Ascending aorta (tissue), 2 donors: ENCODE measurements at regions not wholly inside any gene's neighbourhood (a gene's known extent, or its start where the extent isn't known, plus 50 kb on each side); places are given as distances from the start of the nearest gene placed in this dataset.
A peak's percentile ranks its signal among the peaks of the same experiment; 100 is the strongest.

Experiments used
- DNase-seq, 2 donors: peaks; one replicate each; pipeline ENCODE4 v3.0.0-alpha.2; 2019; ENCODE audit warnings: low spot score in 2 of 2
- H3K27ac ChIP-seq, 2 donors: fragments of 200-600 bp; sonication (generic); one replicate each; pipeline ENCODE4 v1.5.1; 2016 to 2017; ENCODE audit warnings: mild to moderate bottlenecking in 1 of 2
- H3K27me3 ChIP-seq: fragments of 200-600 bp; sonication (generic); one replicate; pipeline ENCODE4 v1.5.1; 2017
- H3K36me3 ChIP-seq, 2 donors: fragments of 200-600 bp; sonication (generic); one replicate each; pipeline ENCODE4 v1.5.1; 2016
- H3K4me1 ChIP-seq, 2 donors: fragments of 200-600 bp; sonication (generic); one replicate each; pipeline ENCODE4 v1.5.1; 2016 to 2017; ENCODE audit warnings: mild to moderate bottlenecking in 1 of 2
- H3K4me3 ChIP-seq, 2 donors: fragments of 200-600 bp; sonication (generic); one replicate each; pipeline ENCODE4 v1.5.1; 2016 to 2017; ENCODE audit warnings: mild to moderate bottlenecking in 1 of 2
- H3K9me3 ChIP-seq, 2 donors: fragments of 200-600 bp; sonication (generic); one replicate each; pipeline ENCODE4 v1.5.1; 2016
- CTCF ChIP-seq, 3 experiments: fragments of 200-600 bp in 2 of 3; fragments of 450-650 bp in 1 of 3; sonication (generic) in 2 of 3; IDR thresholded peaks; one replicate each; pipeline ENCODE4 v1.5.1; 2016 to 2019; ENCODE audit warnings: antibody characterized with exemption in 3 of 3, mild to moderate bottlenecking in 1 of 3, moderate library complexity in 1 of 3
- intact Hi-C: fragments of 100-400 bp; cut with DNase I; formaldehyde crosslinking; loops from one replicate; pipeline ENCODE4 v1.15.1; 2023

GRCh38 chr1:234972411-234973191 lies 156.0 kb downstream of the TOMM20 start:
- peak in 1 of 2 donors; percentile 61 for DNase-seq

GRCh38 chr1:234971586-234972297 lies 156.9 kb downstream of the TOMM20 start:
- peak in 1 of 2 donors; percentile 19 for DNase-seq
- TF ChIP-seq CTCF (IDR thresholded peaks at IDR 0.05): no peak
- H3K27me3 ChIP-seq: no peaks in the 10 kb centered on the region
- H3K9me3 ChIP-seq: no peaks in the 10 kb centered on the region
- H3K36me3 ChIP-seq: no peaks in the 10 kb centered on the region
- H3K4me1 ChIP-seq: peaks cover 19 to 32% of the 10 kb centered on the region in 2 donors
- H3K27ac ChIP-seq: peak overlapping the region; percentile 80 to 89
- no peak overlapping the region for H3K4me3 ChIP-seq
- intact Hi-C loops: loop anchor here (1.0 to 2.0 kb wide), 2 partner anchors 9 to 55 kb away; no protein-coding TSS in a partner anchor

More at GRCh38 chr1:234972411-234973191, 156.0 kb downstream of the TOMM20 start:
- TF ChIP-seq CTCF (IDR thresholded peaks at IDR 0.05): no peak
- H3K4me3 ChIP-seq: no peak overlapping the region
- no peaks in the 10 kb centered on the region for H3K27me3 ChIP-seq
- peaks cover 19 to 32% of the 10 kb centered on the region in 2 donors for H3K4me1 ChIP-seq
- peak overlapping the region; percentile 80 to 89 for H3K27ac ChIP-seq
- intact Hi-C loops: no loop called here
- no peaks in the 10 kb centered on the region for H3K36me3 ChIP-seq
- H3K9me3 ChIP-seq: no peaks in the 10 kb centered on the region

- H3K4me3 ChIP-seq: peak overlapping the region in 1 of 2 donors; percentile 46
- intact Hi-C loops: loop anchor here (1.0 to 2.0 kb wide), 2 partner anchors 9 to 54 kb away; no protein-coding TSS in a partner anchor
- no peaks in the 10 kb centered on the region for H3K9me3 ChIP-seq
- no peaks in the 10 kb centered on the region for H3K27me3 ChIP-seq
- H3K27ac ChIP-seq: peak overlapping the region; percentile 80 to 89
- TF ChIP-seq CTCF (IDR thresholded peaks at IDR 0.05): no peak
- DNase-seq: peak in 1 of 2 donors; percentile 90
- peaks cover 19 to 32% of the 10 kb centered on the region in 2 donors for H3K4me1 ChIP-seq
- H3K36me3 ChIP-seq: no peaks in the 10 kb centered on the region
These were observed 157.7 kb downstream of the TOMM20 start for GRCh38 chr1:234970731-234971476.

- no peak for DNase-seq
- H3K4me1 ChIP-seq: peaks cover 19 to 32% of the 10 kb centered on the region in 2 donors
- H3K9me3 ChIP-seq: no peaks in the 10 kb centered on the region
- intact Hi-C loops: loop anchor here (2.0 kb wide), 1 partner anchor 54 kb away; no protein-coding TSS in a partner anchor
- TF ChIP-seq CTCF (IDR thresholded peaks at IDR 0.05): no peak
- H3K27ac ChIP-seq: peak overlapping the region; percentile 80 to 89
- H3K36me3 ChIP-seq: no peaks in the 10 kb centered on the region
- H3K4me3 ChIP-seq: peak overlapping the region; percentile 46 to 48
- H3K27me3 ChIP-seq: no peaks in the 10 kb centered on the region
These were observed 158.3 kb downstream of the TOMM20 start for GRCh38 chr1:234970401-234970730.
